GM21367 (cell line): ENCODE measurements at regions not wholly inside any gene's neighbourhood (a gene's known extent, or its start where the extent isn't known, plus 50 kb on each side); places are given as distances from the start of the nearest gene placed in this dataset.

ENCODE experiments used
- ATAC-seq: cut with Tn5 transposase; IDR thresholded peaks from one replicate; pipeline ENCODE4 v1.9.1; 2021; ENCODE audit not compliant: unreplicated experiment

- no peak for ATAC-seq
Observed at GRCh38 chr9:119420231-119420630, 51.0 kb upstream of the BRINP1 start.
